ENCODE measurements at regions not wholly inside any gene's neighbourhood (a gene's known extent, or its start where the extent isn't known, plus 50 kb on each side); places are given as distances from the start of the nearest gene placed in this dataset.

GRCh38 chrX:39874202-39874816, 223.4 kb downstream of the BCOR start:
- H3K79me2 ChIP-seq (ENCODE audit: control insufficient read depth, insufficient read depth, low read length), result no peaks in the 10 kb centered on the region
- H3K9ac ChIP-seq (ENCODE audit: control insufficient read depth, extremely low read depth, insufficient read depth, low read length), result no peak overlapping the region
- DNase-seq (ENCODE audit: low read depth, low spot score), result no peak
- TF ChIP-seq CTCF (optimal IDR thresholded peaks at IDR 0.05 in 1 of 3, IDR thresholded peaks at IDR 0.05 in 1 of 3, conservative IDR thresholded peaks at IDR 0.05 in 1 of 3; ENCODE audit: extremely low read depth in 1 of 3, insufficient read depth in 2 of 3, low read length in 3 of 3), result no peak
- no peak for TF ChIP-seq EZH2 (IDR thresholded peaks at IDR 0.05; ENCODE audit: low read length)
- no peak overlapping the region for H2AFZ ChIP-seq (ENCODE audit: control insufficient read depth, low read length)
- no peak overlapping the region for H3K4me2 ChIP-seq (ENCODE audit: control insufficient read depth, extremely low read depth, insufficient read depth, low read depth, low read length)
- H3K9me1 ChIP-seq (ENCODE audit: control insufficient read depth, extremely low read depth, insufficient read depth, low read length), result no peaks in the 10 kb centered on the region
- no peaks in the 10 kb centered on the region for H3K27me3 ChIP-seq (ENCODE audit: control insufficient read depth, extremely low read depth, insufficient read depth, low read length)
- peaks cover 32% of the 10 kb centered on the region for H3K4me1 ChIP-seq (ENCODE audit: control insufficient read depth, extremely low read depth, insufficient read depth, low read length)
- H3K9me3 ChIP-seq (ENCODE audit: control insufficient read depth, low read depth, low read length), result no peaks in the 10 kb centered on the region
- dilution Hi-C loops (cut with MboI; ENCODE audit: extremely low pct_ligation_motif_present, low sequenced_read_pairs), result no loop called here
- FAIRE-seq, result no peak
- no peak overlapping the region for H3K27ac ChIP-seq (ENCODE audit: control insufficient read depth, insufficient read depth, low read length)
- no peak overlapping the region for H3K4me3 ChIP-seq (ENCODE audit: control insufficient read depth in 2 of 3, extremely low read depth in 1 of 3, insufficient read depth in 2 of 3, low read depth in 1 of 3, low read length in 3 of 3)
- no peaks in the 10 kb centered on the region for H4K20me1 ChIP-seq (ENCODE audit: control insufficient read depth, extremely low read depth, insufficient read depth, low read length)
- no peaks in the 10 kb centered on the region for H3K36me3 ChIP-seq (ENCODE audit: control insufficient read depth in 2 of 2, extremely low read depth in 1 of 2, insufficient read depth in 2 of 2, low read length in 2 of 2)

GRCh38 chrX:39875834-39876628, 221.7 kb downstream of the BCOR start:
- Histone ChIP-seq H3K4me2 (ENCODE audit: control insufficient read depth, extremely low read depth, insufficient read depth, low read depth, low read length) (peak overlapping the region; percentile 37), H3K79me2 (ENCODE audit: control insufficient read depth, insufficient read depth, low read length) (no peaks in the 10 kb centered on the region), H2AFZ (ENCODE audit: control insufficient read depth, low read length) (no peak overlapping the region), H3K9me1 (ENCODE audit: control insufficient read depth, extremely low read depth, insufficient read depth, low read length) (no peaks in the 10 kb centered on the region), H3K27me3 (ENCODE audit: control insufficient read depth, extremely low read depth, insufficient read depth, low read length) (no peaks in the 10 kb centered on the region), H3K4me1 (ENCODE audit: control insufficient read depth, extremely low read depth, insufficient read depth, low read length) (peaks cover 26% of the 10 kb centered on the region), H3K9me3 (ENCODE audit: control insufficient read depth, low read depth, low read length) (no peaks in the 10 kb centered on the region), H3K36me3 (ENCODE audit: control insufficient read depth in 2 of 2, extremely low read depth in 1 of 2, insufficient read depth in 2 of 2, low read length in 2 of 2) (no peaks in the 10 kb centered on the region), H3K9ac (ENCODE audit: control insufficient read depth, extremely low read depth, insufficient read depth, low read length) (no peak overlapping the region), H3K27ac (ENCODE audit: control insufficient read depth, insufficient read depth, low read length) (no peak overlapping the region), H3K4me3 (ENCODE audit: control insufficient read depth in 2 of 3, extremely low read depth in 1 of 3, insufficient read depth in 2 of 3, low read depth in 1 of 3, low read length in 3 of 3) (no peak overlapping the region), H4K20me1 (ENCODE audit: control insufficient read depth, extremely low read depth, insufficient read depth, low read length) (no peaks in the 10 kb centered on the region)
- no peak for FAIRE-seq
- dilution Hi-C loops (cut with MboI; ENCODE audit: extremely low pct_ligation_motif_present, low sequenced_read_pairs), result no loop called here
- TF ChIP-seq CTCF (optimal IDR thresholded peaks at IDR 0.05 in 1 of 3, IDR thresholded peaks at IDR 0.05 in 1 of 3, conservative IDR thresholded peaks at IDR 0.05 in 1 of 3; ENCODE audit: extremely low read depth in 1 of 3, insufficient read depth in 2 of 3, low read length in 3 of 3), result no peak
- TF ChIP-seq EZH2 (IDR thresholded peaks at IDR 0.05; ENCODE audit: low read length), result no peak
- DNase-seq (ENCODE audit: low read depth, low spot score), result no peak

All from keratinocyte (primary cell).